ENCODE measurements at regions not wholly inside any gene's neighbourhood (a gene's known extent, or its start where the extent isn't known, plus 50 kb on each side); places are given as distances from the start of the nearest gene placed in this dataset.

- no peak for TF ChIP-seq EZH2 (IDR thresholded peaks at IDR 0.05; ENCODE audit: low read length, missing control alignments)
- TF ChIP-seq CTCF (conservative IDR thresholded peaks at IDR 0.05 in 1 of 2, IDR thresholded peaks at IDR 0.05 in 1 of 2; ENCODE audit: low read depth in 1 of 2, low read length in 2 of 2), result peak; percentile 78 to 84
These were observed 671.1 kb downstream of the TAF11L14 start for GRCh38 chr5:18305288-18305924.
